ENCODE measurements at regions not wholly inside any gene's neighbourhood (a gene's known extent, or its start where the extent isn't known, plus 50 kb on each side); places are given as distances from the start of the nearest gene placed in this dataset.

DNA sequence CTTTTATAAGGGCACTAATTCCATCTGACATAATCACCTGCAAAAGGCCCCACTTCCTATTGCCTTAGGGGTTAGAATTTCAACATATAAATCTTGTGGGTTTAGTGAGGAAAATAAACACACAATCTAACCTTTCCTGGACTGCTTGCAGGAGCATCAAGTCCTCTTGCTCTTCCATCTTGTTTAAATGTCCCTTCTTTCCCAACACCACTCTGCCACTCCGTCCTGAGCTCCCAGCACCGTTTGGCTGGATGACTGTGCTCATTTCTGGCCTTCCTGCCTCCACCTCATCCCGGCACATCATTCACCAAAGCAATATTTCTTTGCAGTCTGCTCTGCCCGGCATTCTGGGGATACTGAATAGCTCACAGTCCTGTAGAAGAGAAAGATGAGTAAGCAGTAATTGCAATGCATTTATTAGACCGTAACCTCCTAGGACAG lies 247.8 kb downstream of the BCL2 start:
- TF ChIP-seq, protein P1, sequence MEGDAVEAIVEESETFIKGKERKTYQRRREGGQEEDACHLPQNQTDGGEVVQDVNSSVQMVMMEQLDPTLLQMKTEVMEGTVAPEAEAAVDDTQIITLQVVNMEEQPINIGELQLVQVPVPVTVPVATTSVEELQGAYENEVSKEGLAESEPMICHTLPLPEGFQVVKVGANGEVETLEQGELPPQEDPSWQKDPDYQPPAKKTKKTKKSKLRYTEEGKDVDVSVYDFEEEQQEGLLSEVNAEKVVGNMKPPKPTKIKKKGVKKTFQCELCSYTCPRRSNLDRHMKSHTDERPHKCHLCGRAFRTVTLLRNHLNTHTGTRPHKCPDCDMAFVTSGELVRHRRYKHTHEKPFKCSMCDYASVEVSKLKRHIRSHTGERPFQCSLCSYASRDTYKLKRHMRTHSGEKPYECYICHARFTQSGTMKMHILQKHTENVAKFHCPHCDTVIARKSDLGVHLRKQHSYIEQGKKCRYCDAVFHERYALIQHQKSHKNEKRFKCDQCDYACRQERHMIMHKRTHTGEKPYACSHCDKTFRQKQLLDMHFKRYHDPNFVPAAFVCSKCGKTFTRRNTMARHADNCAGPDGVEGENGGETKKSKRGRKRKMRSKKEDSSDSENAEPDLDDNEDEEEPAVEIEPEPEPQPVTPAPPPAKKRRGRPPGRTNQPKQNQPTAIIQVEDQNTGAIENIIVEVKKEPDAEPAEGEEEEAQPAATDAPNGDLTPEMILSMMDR (IDR thresholded peaks at IDR 0.05; ENCODE audit: borderline replicate concordance, extremely low read depth, low read length, poor library complexity, severe bottlenecking) = no peak
- no peak for TF ChIP-seq EZH2 (IDR thresholded peaks at IDR 0.05; ENCODE audit: borderline replicate concordance, low read depth, low read length, severe bottlenecking)
- H3K27ac ChIP-seq (ENCODE audit: low read length) = no peak overlapping the region

GRCh38 chr18:63070767-63071502 lies 248.6 kb downstream of the BCL2 start:
- DNase-seq (no peak), ATAC-seq (ENCODE audit: insufficient read depth, low read depth) (no peak)
- TF ChIP-seq EZH2 (IDR thresholded peaks at IDR 0.05; ENCODE audit: borderline replicate concordance, low read depth, low read length, severe bottlenecking) = no peak
- TF ChIP-seq, protein P1 (IDR thresholded peaks at IDR 0.05; ENCODE audit: borderline replicate concordance, extremely low read depth, low read length, poor library complexity, severe bottlenecking) = no peak
- no peaks in the 10 kb centered on the region for H3K36me3 ChIP-seq (ENCODE audit: insufficient read depth, low read length)
- no peaks in the 10 kb centered on the region for H3K9me3 ChIP-seq (ENCODE audit: insufficient read depth, low read length, severe bottlenecking)
- H3K4me2 ChIP-seq (ENCODE audit: insufficient read depth, low read length) = no peak overlapping the region
- no peaks in the 10 kb centered on the region for H3K27me3 ChIP-seq (ENCODE audit: insufficient read depth, low read length, poor library complexity)
- no peaks in the 10 kb centered on the region for H4K20me1 ChIP-seq (ENCODE audit: insufficient read depth, low read length)
- no peak overlapping the region for H2AFZ ChIP-seq (ENCODE audit: low read depth, low read length)
- no peak overlapping the region for H3K9ac ChIP-seq (ENCODE audit: low read depth, low read length)
- no peak overlapping the region for H3K4me3 ChIP-seq (ENCODE audit: low read depth in 1 of 2, low read length in 2 of 2)
- no peak overlapping the region for H3K27ac ChIP-seq (ENCODE audit: low read length)
- H3K79me2 ChIP-seq (ENCODE audit: insufficient read depth, low read length) = no peaks in the 10 kb centered on the region
- 0 out of 2 replicates have a peak, but pooled peaks cover 5% of the 10 kb centered on the region for H3K4me1 ChIP-seq (ENCODE audit: insufficient read depth, low read length)

More for the DNA sequence above, 247.8 kb downstream of the BCL2 start:
- H3K4me1 ChIP-seq (ENCODE audit: insufficient read depth, low read length) = 0 out of 2 replicates have a peak, but pooled peaks cover 5% of the 10 kb centered on the region
- H3K36me3 ChIP-seq (ENCODE audit: insufficient read depth, low read length) = no peaks in the 10 kb centered on the region
- H3K9ac ChIP-seq (ENCODE audit: low read depth, low read length) = no peak overlapping the region
- DNase-seq (no peak), ATAC-seq (ENCODE audit: insufficient read depth, low read depth) (no peak)
- no peaks in the 10 kb centered on the region for H4K20me1 ChIP-seq (ENCODE audit: insufficient read depth, low read length)
- no peak overlapping the region for H3K4me3 ChIP-seq (ENCODE audit: low read depth in 1 of 2, low read length in 2 of 2)
- H3K27me3 ChIP-seq (ENCODE audit: insufficient read depth, low read length, poor library complexity) = no peaks in the 10 kb centered on the region
- H3K79me2 ChIP-seq (ENCODE audit: insufficient read depth, low read length) = no peaks in the 10 kb centered on the region
- H2AFZ ChIP-seq (ENCODE audit: low read depth, low read length) = no peak overlapping the region; the same call in 1 of the 2 replicates
- H3K9me3 ChIP-seq (ENCODE audit: insufficient read depth, low read length, severe bottlenecking) = no peaks in the 10 kb centered on the region
- no peak overlapping the region for H3K4me2 ChIP-seq (ENCODE audit: insufficient read depth, low read length)

DNA sequence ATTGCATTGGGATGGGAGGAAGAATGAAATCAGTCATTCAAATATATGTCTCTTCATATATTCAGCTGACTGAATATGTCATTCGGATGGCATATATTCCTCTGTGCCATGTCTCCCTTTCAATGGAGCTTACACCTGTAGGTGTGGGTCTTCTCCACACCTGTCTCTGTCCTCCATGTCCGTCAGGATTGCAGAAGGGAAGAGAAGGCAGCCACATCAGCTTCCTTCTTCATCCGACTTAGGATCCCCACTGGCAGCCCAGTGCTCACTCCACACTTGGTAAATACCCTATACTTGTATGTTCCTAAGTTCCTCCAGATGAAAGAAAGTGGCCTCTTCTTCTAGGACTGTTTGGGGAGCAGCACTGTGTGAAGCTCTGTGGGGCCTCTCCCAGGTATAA lies 250.1 kb downstream of the BCL2 start:
- Histone ChIP-seq H3K4me3 (ENCODE audit: low read depth in 1 of 2, low read length in 2 of 2) (no peak overlapping the region), H3K79me2 (ENCODE audit: insufficient read depth, low read length) (no peaks in the 10 kb centered on the region), H3K36me3 (ENCODE audit: insufficient read depth, low read length) (no peaks in the 10 kb centered on the region), H4K20me1 (ENCODE audit: insufficient read depth, low read length) (no peaks in the 10 kb centered on the region), H3K4me2 (ENCODE audit: insufficient read depth, low read length) (no peak overlapping the region), H2AFZ (ENCODE audit: low read depth, low read length) (no peak overlapping the region), H3K9me3 (ENCODE audit: insufficient read depth, low read length, severe bottlenecking) (no peaks in the 10 kb centered on the region), H3K4me1 (ENCODE audit: insufficient read depth, low read length) (0 out of 2 replicates have a peak, but pooled peaks cover 5% of the 10 kb centered on the region), H3K9ac (ENCODE audit: low read depth, low read length) (no peak overlapping the region), H3K27ac (ENCODE audit: low read length) (no peak overlapping the region), H3K27me3 (ENCODE audit: insufficient read depth, low read length, poor library complexity) (no peaks in the 10 kb centered on the region)
- TF ChIP-seq, protein P1 (IDR thresholded peaks at IDR 0.05; ENCODE audit: borderline replicate concordance, extremely low read depth, low read length, poor library complexity, severe bottlenecking) = no peak
- TF ChIP-seq EZH2 (IDR thresholded peaks at IDR 0.05; ENCODE audit: borderline replicate concordance, low read depth, low read length, severe bottlenecking) = no peak
- DNase-seq (no peak), ATAC-seq (ENCODE audit: insufficient read depth, low read depth) (no peak)
